Amygdala (tissue), 56 donors: ENCODE measurements at regions not wholly inside any gene's neighbourhood (a gene's known extent, or its start where the extent isn't known, plus 50 kb on each side); places are given as distances from the start of the nearest gene placed in this dataset.

Source experiments
- DNase-seq, 56 donors: peaks; one replicate each; lab custom pipeline; 2025; lab: John Stamatoyannopoulos, UW

DNA sequence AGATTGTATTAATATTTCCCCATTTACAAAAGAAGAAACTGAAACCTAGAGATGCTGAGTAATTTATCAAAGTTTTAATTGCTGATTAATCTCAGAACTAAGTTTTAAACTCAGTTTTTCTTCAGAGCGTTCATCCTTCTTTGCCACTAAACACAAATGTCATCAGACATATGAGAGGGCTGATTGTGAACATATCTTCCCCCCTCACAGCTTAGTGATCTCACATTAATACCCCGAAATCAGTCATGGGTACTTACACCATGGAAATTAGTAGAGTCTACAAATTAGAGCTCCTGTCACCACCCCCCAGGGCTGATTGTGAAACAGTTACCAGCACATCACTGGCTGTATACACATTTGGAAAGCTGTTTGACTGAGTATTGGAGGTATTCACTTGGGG lies 189.3 kb upstream of the SGO1 start:
- no peak for DNase-seq

DNA sequence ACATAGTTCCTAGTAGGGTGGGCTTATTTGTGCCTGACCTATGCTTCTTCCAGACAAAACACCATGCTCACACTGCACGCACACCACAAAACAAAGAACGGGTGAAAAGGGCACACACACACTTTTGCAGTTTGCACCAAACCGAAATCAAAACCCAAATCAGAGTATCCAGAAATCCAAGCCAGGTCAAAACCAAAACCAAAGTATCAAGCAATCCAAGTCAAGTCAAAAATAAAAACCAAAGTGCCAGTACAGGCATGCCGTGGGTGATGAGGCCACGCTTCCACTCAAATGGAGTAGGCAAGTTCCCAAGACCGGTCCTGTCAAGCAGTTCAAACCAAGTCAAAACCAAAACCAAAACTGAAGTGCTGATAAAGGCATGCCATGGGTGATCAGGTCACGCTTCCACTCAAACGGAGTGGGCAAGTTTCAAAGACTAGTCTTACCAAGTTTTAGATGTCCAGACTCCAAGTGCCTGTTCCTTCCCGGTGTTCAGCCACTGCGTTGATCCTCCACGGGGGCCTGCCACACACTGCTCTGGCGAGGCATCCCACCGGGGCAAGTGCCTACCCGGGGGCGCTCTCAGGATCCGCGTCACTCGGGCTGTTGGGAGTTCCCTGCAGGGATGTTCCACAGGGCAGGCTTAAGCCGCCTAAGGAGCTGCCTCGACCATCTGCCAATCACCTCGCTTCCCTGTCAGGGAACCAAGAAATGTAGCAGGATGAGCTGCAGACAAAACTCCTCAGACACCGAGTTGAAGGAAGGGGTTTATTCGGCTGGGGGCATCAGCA lies 184.5 kb upstream of the SGO1 start:
- peak in 1 of 56 donors; percentile 0 for DNase-seq

DNA sequence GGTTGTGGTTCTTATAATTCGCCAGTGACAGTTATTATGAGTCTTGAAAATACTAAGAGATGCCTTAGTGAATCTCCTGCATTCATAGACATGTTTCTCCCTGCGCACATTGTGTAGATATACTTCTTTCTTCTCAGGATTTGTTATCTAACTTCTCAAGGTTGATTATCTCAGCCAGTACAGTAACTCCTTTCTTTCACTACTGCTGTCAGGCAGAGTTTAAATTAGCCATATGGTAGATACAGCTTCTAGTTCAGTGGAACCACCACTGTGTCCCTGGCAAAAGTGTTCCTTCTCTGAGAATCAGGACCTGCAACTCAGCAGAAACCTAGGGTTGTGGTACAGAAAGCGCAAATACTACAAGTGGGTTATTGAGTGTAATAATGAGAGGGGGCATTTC lies 175.0 kb upstream of the SGO1 start:
- DNase-seq: no peak

DNA sequence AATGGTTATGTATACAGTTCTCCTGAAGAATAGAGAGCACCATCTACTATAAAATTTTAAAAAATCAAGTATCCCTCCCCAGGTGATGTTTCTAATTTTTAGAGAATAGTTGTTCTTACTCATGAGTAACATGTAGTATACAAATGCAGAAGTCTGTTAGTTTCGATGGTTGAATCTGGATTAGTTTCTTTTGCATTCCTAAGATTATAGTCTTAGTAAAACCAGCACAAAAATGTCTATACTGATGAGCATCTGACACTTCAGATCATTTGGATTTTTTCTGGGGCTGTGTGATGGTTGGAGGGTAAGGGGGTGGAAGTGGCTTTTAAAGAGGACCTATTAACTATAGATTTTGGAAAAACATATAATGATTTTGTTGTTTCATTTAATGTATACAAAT lies 167.3 kb upstream of the SGO1 start:
- no peak for DNase-seq

DNA sequence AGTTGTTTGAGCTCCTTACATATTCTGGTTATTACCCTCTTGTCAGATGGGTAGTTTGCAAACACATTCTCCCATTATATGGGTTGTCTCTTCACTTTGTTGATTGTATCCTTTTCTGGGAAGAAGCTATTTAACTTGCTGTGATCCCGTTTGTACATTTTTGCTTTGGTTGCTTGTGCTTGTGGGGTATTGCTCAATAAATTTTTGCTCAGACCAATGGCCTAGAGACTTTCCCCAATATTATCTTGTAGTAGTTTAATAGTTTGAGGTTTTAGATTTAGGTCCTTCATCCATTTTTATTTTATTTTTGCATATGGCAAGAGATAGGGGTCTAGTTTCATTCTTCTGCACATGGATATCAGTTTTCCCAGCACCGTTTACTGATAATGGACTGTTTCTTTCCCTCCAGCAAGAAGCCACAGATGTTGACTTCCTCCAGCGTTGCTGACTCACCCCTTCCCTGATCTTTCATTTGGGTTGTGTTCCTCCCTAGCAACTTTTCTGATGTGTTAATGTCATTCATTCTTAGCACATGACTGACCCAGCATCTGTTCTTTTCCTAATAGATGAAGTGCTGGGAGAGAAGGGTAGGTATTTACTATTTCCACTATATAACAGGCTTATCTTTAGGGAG lies 166.7 kb upstream of the SGO1 start:
- DNase-seq: no peak

DNA sequence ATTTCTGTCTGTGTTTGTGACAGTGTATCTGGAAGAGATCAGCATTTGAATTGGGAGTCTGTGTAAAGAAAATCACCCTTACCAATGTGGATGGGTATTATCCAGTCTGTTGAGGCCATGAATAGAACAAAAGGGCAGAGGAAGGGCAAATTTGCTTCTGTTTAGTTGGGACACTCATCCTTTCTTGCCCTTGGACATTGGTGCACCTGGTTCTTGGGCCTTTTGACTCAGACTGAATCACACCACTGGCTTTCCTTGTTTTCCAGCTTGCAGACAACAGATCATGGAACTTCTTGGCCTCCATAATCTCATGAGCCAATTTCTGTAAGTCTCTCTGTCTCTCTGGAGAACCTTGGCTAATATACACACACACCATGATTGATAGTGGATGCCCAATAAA lies 164.4 kb upstream of the SGO1 start:
- no peak for DNase-seq

DNA sequence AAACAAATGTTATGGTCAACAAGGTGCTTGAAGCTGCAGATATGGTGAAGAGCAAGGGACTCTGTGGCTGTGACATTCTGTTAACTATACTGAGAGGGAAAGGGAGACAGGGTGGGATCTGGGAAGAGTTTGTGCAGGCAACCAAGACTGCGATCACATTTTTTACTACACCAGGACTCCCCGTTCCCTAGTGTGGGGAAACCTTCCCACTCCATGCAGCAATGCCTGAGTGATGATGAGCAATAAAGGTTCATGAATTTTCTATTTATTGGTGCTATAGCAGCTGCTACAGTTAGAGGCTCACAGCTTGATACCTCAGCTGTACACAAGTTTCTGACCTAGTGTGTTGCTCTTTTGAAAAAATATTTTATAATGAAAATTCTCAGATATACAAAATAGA lies 160.9 kb upstream of the SGO1 start:
- no peak for DNase-seq

DNA sequence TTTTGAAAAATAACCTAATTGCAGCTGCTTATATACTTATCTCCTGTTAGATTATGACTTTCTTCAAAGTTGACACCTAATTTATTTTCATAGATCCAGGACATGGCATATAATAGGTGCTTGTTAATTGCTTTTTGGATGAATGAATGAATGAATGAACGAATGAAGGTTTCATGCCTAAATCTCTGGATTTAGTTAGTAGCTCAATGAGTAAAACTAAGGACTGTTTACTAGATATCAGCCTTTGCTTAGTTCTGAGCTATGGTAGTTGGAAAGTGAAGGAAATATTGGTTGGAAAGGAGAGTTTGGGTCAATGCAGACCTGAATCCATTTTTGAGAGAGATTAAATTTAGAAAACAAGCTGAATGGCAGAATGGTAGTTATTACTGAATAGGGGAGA lies 160.4 kb upstream of the SGO1 start:
- DNase-seq: no peak

DNA sequence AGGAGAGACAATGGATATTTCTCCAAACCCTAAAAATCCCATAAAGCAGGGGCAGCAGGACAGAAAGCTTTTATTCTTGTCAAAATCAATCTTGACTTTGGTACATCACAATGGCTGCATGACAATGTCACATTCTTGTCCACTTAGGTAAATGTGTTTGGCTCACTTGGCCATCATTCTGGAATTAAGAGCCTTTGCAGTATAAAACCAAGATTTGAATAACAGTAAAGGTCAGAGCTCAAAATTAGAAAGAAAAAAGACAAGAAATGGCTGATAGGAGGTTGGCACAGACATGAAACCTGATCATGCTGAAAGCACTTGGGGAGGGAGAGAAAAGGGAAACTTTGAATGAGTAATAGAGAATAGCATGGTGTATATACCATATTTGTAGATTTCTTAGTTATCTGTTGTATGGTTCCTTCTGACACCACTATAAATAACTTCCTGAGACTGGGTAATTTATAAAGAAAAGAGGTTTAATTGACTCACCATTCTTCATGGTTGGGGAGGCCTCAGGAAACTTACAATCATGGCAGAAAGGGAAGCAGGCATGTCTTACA lies 158.5 kb upstream of the SGO1 start:
- no peak for DNase-seq

DNA sequence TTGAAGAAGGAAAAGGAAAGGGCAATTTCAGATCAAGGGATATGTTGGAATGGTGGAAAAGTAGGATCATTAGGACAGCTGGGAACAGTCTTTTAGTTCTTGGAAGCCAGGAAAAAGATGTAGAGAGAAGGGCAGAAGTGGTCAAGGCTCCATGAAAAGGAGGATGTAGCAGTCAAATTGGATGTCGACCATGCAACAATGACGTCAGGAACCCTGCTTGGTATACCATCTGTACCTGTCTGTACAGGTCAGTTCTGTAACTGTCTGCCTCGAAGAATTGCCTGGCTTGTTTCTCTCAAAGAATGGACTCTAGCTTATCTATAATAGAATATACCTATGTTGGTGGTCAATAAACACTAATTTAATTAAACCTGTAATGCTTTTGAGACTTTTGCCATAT lies 157.8 kb upstream of the SGO1 start:
- no peak for DNase-seq

DNA sequence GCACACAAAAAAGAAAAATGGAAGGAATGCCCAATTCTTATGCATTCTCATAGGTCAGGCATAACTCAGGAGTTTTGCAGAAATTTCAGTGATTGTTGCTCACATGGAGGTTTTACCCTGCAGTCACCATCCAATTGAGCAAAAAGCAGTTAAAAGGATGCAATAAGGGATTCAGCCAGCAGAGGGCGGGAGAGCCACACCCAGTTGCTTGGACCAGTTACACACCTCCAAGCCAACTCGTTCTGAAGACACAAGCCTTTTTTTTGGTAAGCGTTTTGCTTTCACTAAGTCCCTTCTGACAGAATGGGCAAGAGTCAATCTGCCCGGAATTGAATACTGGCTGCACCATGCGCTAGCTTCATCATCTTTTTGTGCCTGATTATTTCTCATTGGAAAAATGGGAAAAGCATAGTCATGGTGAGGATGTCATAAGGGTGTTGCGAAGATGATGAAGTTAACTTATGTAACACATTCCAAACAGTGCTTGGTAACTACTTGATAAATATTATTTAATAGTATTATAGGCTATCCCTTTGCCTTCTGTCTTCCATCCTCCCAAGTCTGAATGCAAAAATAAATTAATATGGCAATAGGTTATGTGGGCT lies 154.4 kb upstream of the SGO1 start:
- peak in 48 of 56 donors; percentile 1 to 86 (median 28) for DNase-seq

DNA sequence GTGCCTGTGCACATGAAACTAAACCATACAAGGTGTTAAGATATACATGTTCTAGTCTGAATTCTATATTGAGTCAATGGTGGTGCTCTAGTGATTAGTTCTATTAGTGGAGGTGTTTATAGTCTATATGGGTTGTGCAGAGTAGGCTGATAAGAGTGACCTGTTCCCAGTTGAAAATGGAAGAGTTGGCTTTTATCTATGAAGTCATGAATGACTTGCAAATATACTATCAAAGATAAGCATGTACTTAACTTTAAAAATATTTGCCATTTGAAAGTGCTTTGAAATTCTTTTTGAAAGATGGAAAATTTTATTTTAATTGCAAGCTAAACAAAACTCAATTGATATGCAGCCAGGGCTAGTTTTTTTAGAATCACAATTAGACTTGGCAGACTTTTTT lies 150.6 kb upstream of the SGO1 start:
- no peak for DNase-seq

DNA sequence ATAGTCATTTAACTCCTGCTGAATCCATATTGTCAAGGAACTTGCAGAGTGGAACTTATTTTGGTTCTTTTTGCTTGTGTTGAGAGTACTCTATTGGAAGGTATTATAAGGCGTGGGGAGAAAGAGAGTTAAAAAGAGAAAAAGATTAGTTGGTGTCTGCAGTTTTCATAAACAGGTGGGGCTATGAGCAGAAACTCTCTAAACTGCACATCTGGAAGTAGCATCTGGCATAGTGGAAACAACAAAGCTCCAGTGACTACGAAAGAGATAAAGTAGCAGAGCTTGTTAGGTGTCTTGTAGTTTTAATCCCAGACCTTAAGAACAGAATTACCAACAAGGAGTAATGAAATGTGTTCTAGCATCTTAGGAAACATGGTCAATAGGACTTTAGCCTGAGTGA lies 148.8 kb upstream of the SGO1 start:
- no peak for DNase-seq

DNA sequence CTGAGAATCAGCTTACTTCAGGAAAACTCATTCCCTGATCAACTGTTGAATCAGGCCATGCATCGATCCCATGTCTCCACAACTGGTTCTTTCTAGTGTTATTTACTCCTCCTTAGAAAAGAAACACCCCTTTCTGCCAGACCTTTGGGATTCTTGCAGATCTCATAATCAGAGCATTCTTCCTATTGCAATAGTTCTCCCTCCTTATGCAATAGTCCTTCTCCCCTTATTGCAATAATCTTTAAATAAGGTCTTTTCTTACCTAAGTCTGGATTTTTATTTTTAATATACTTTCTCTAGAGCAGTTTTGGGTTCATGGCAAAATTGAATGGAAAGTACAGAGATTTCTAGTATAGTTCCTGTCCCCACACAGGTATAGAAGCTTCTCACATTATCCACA lies 141.9 kb upstream of the SGO1 start:
- DNase-seq: no peak

DNA sequence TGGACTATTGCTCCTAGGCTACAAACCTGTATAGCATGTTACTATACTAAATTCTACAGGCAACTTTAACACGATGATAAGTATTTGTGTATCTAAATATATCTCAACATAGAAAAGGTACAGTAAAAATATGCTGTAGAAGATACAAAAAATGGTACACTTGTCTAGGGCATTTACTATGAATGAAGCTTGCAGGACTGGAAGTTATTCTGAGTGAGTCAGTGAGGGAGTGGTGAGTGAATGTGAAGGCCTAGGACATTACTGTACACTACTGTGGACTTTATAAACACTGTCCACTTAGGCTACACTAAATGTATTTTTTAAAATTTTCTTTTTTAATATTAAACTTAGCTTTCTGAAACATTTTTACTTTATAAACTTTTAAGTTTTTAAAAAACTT lies 140.5 kb upstream of the SGO1 start:
- DNase-seq: no peak

DNA sequence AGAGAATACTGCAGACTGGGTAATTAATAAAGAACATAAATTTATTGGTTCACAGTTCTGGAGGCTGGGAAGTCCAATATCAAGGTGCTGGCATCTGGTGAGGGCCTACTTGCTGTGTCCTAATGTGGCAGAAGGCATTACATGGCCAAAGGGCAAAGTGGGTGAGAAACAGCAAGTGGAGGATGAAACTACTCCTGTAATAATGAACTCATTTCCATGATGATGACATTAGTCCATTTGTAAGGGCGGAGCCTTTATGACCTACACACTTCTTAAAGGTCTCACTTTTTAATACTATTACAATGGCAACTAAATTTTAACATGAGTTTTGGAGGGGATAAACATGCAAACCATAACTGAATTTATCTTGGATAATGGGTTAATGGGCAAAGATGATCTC lies 139.6 kb upstream of the SGO1 start:
- DNase-seq: no peak

DNA sequence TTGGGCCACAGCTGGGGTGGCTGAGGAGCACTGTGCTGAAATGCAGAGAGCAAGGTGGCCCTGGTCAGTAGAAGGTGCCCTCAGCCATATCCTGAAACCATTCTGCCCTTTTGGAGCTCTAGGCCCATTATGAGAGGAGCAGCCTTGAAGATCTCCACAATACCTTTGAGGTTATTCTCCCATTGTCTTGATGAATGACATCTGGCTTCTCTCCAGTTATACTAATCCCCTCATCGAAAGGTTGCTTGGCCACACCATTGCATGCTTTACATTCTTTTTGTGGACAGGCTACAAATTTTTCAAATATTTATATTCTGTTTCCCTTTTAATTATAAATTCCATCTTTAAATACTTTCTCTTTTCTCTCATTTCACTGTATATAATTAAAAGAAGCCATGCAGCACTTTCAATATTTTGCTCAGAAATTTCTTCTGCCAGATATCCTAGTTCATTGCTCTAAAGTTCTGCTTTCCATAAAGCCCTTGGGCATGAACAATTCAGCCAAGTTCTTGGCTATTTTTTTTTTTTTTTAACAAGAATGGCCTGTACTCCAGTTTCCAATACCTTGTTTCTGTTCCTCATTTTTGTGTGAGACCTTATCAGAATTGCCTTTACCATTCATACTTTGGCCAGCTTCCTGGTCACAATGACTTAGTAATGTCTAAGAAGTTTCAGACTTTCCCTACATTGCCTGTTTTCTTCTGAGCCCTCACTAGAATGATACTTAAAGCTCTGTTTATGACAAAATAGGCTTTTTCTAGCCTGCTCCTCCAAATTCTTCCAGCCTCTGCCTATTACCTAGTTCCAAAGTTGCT lies 138.9 kb upstream of the SGO1 start:
- DNase-seq: no peak

DNA sequence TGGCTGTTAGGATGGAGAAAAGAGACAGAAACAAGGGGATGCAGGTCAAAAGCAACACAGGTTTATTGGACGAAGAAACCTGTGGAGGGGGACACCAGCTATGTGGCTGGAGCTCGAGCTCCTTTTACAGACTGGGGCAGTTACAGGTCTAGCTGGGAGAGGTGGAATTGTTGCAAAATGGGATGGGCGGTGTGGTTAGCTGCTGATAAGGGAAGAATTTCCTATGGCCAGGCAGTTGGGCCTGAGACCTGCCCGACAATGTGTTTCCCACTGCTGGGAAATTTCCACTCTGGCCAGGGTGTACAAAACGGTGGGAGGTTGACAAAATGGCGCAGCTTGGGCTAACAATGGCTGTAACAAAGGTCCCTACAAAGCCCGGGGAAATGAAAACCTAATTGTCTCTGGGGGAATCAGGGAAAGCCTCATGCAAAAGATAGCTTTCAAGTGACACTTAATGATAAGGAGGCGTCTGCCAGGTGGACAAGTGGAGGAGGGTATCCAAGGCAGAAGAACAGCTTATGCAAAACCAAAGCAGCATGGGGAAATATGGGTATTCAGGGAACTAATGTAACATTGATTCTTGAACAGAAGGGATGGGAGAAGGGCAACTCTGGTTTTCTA lies 137.4 kb upstream of the SGO1 start:
- no peak for DNase-seq

DNA sequence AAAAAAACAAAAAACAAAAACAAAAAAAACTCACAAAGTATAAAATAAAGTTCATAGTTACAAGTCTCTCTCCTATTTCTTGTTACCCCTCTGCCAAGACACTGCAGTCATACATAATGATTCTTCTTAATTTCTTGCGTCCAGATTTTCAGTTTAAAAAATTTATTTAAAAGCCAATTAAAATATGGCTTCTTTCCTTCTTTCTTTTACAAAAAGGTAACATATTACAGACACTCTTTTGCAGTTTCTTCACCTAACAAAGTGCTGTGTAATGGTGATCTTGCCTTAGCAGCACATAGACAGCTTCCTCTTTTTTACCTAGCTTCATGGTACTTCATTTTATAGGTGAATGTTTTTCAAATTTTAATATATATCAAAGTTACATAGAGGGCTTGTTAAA lies 136.1 kb upstream of the SGO1 start:
- no peak for DNase-seq

DNA sequence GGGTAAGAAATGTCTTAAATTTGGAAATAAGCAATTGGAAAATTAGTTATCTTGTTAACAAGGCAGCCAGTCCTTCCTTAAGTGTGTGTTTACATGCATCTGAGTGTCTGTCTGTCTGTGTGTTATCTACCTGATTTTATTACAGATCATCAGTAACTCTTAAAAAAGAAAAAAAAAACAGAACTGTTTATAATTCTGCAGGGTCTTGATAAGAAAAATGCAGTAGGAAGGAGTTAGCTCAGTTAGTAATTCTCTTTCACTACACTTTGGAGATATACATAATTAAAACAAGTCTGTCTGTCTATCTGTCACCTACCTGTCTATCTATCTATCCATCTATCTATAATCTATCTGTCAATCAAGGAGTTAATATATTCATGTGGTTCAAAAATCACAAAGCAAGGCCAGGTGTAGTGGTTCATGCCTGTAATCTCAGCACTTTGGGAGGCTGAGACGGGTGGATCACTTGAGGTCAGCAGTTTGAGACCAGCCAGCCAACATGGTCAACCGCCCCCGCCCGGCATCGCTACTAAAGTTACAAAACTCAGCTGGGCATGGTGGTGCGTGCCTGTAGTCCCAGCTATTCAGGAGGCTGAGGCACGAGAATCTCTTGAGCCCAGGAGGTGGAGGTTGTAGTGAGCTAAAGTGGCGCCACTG lies 135.5 kb upstream of the SGO1 start:
- no peak for DNase-seq
